Neural crest cell (in vitro differentiated cells): ENCODE measurements at regions not wholly inside any gene's neighbourhood (a gene's known extent, or its start where the extent isn't known, plus 50 kb on each side); places are given as distances from the start of the nearest gene placed in this dataset.

Experiments used
- DNase-seq: peaks from one replicate; pipeline ENCODE4 v3.0.0; 2021; ENCODE audit warnings: low read depth, mixed read lengths, low spot score
- H3K27ac Mint-ChIP-seq: one replicate; pipeline ENCODE4 v1.8.0; 2021; ENCODE audit warnings: mild to moderate bottlenecking, mixed read lengths; ENCODE audit not compliant: unreplicated experiment
- H3K27me3 Mint-ChIP-seq: 2 replicates; pipeline ENCODE4 v1.8.0; 2021; ENCODE audit warnings: low read depth, mild to moderate bottlenecking, mixed read lengths
- H3K36me3 Mint-ChIP-seq: 2 replicates; pipeline ENCODE4 v1.8.0; 2021; ENCODE audit warnings: low read depth, mild to moderate bottlenecking, mixed read lengths
- H3K4me1 Mint-ChIP-seq: 2 replicates; pipeline ENCODE4 v1.8.0; 2021; ENCODE audit warnings: mixed read lengths
- H3K4me3 Mint-ChIP-seq: one replicate; pipeline ENCODE4 v1.8.0; 2021; ENCODE audit warnings: mild to moderate bottlenecking, mixed read lengths
- H3K9me3 Mint-ChIP-seq: 2 replicates; pipeline ENCODE4 v1.8.0; 2021; ENCODE audit warnings: mixed read lengths
- TF ChIP-seq, protein P1 (sequence below): fragments of 200-600 bp; sonication (generic); conservative IDR thresholded peaks from 2 replicates; pipeline ENCODE4 v1.5.0; 2021; ENCODE audit warnings: antibody characterized with exemption, mild to moderate bottlenecking

GRCh38 chr11:23974051-23974450, 522.8 kb upstream of the LUZP2 start:
- peaks cover 12% of the 10 kb centered on the region for H3K4me1 Mint-ChIP-seq

GRCh38 chr11:23974601-23975000, 522.3 kb upstream of the LUZP2 start:
- Mint-ChIP-seq H3K36me3 (no peaks in the 10 kb centered on the region), H3K27ac (no peak overlapping the region), H3K4me3 (no peak overlapping the region), H3K4me1 (peaks cover 12% of the 10 kb centered on the region), H3K27me3 (no peaks in the 10 kb centered on the region), H3K9me3 (no peaks in the 10 kb centered on the region)
- TF ChIP-seq, protein P1, sequence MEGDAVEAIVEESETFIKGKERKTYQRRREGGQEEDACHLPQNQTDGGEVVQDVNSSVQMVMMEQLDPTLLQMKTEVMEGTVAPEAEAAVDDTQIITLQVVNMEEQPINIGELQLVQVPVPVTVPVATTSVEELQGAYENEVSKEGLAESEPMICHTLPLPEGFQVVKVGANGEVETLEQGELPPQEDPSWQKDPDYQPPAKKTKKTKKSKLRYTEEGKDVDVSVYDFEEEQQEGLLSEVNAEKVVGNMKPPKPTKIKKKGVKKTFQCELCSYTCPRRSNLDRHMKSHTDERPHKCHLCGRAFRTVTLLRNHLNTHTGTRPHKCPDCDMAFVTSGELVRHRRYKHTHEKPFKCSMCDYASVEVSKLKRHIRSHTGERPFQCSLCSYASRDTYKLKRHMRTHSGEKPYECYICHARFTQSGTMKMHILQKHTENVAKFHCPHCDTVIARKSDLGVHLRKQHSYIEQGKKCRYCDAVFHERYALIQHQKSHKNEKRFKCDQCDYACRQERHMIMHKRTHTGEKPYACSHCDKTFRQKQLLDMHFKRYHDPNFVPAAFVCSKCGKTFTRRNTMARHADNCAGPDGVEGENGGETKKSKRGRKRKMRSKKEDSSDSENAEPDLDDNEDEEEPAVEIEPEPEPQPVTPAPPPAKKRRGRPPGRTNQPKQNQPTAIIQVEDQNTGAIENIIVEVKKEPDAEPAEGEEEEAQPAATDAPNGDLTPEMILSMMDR, result no peak
- DNase-seq, result no peak

More at GRCh38 chr11:23974051-23974450, 522.8 kb upstream of the LUZP2 start:
- TF ChIP-seq, protein P1, result no peak
- Mint-ChIP-seq H3K9me3 (no peaks in the 10 kb centered on the region), H3K27me3 (no peaks in the 10 kb centered on the region), H3K4me3 (no peak overlapping the region), H3K27ac (no peak overlapping the region), H3K36me3 (no peaks in the 10 kb centered on the region)
- no peak for DNase-seq

DNA sequence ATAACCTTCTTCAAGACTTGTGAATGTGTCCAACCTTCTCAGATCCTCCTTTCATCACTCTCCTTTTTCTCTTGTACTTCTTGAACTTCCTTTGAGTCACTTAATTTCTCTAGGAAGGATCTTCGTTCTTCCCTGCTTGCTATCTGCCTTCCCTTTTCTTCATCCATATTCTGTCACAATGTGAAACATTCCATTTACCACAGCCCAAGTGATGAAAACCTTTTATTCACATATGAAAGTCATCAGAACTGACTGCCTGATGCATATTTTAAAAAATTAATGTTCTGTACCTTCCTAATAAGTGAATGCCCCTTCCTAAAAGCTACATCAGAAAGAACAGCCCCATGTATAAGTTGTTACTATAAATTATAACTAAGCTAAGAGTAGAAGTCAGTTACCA, 520.4 kb upstream of the LUZP2 start:
- no peaks in the 10 kb centered on the region for H3K9me3 Mint-ChIP-seq
- no peaks in the 10 kb centered on the region for H3K36me3 Mint-ChIP-seq
- no peak overlapping the region for H3K4me3 Mint-ChIP-seq
- H3K27me3 Mint-ChIP-seq, result no peaks in the 10 kb centered on the region
- no peak for DNase-seq
- TF ChIP-seq, protein P1, result no peak
- H3K4me1 Mint-ChIP-seq, result peaks cover 12% of the 10 kb centered on the region
- H3K27ac Mint-ChIP-seq, result no peak overlapping the region

- Mint-ChIP-seq H3K4me3 (no peak overlapping the region), H3K4me1 (peaks cover 12% of the 10 kb centered on the region), H3K36me3 (no peaks in the 10 kb centered on the region), H3K27ac (no peak overlapping the region), H3K9me3 (no peaks in the 10 kb centered on the region), H3K27me3 (no peaks in the 10 kb centered on the region)
- TF ChIP-seq, protein P1, result no peak
- DNase-seq, result no peak
These were observed 520.0 kb upstream of the LUZP2 start for GRCh38 chr11:23976841-23977271.

GRCh38 chr11:23988381-23989006, 508.4 kb upstream of the LUZP2 start:
- Mint-ChIP-seq H3K4me3 (no peak overlapping the region), H3K27ac (no peak overlapping the region), H3K27me3 (no peaks in the 10 kb centered on the region), H3K9me3 (peaks cover 3% of the 10 kb centered on the region), H3K36me3 (no peaks in the 10 kb centered on the region), H3K4me1 (peaks cover 8% of the 10 kb centered on the region)
- no peak for DNase-seq
- TF ChIP-seq, protein P1, result no peak
